ENCODE measurements at regions not wholly inside any gene's neighbourhood (a gene's known extent, or its start where the extent isn't known, plus 50 kb on each side); places are given as distances from the start of the nearest gene placed in this dataset.

GRCh38 chr13:34148359-34148758 lies 330.4 kb downstream of the RFC3 start:
- Mint-ChIP-seq H3K36me3 (no peaks in the 10 kb centered on the region), H3K4me1 (ENCODE audit: low read depth in 2 of 2) (no peaks in the 10 kb centered on the region), H3K27me3 (no peaks in the 10 kb centered on the region), H3K4me3 (no peak overlapping the region), H3K9me3 (peaks cover 9% of the 10 kb centered on the region), H3K27ac (no peak overlapping the region)
- no peak for ATAC-seq
- DNase-seq (ENCODE audit: low spot score) = no peak

- Mint-ChIP-seq H3K36me3 (no peaks in the 10 kb centered on the region), H3K4me1 (ENCODE audit: low read depth in 2 of 2) (peaks cover 0 to 5% of the 10 kb centered on the region in 2 donors), H3K27me3 (peaks cover 0 to 4% of the 10 kb centered on the region in 2 donors), H3K9me3 (peaks cover 8% of the 10 kb centered on the region), H3K27ac (no peak overlapping the region), H3K4me3 (no peak overlapping the region)
- DNase-seq (ENCODE audit: low spot score) = no peak
- ATAC-seq = no peak
These were observed 333.9 kb downstream of the RFC3 start for GRCh38 chr13:34151885-34152284.

GRCh38 chr13:34152409-34152808 lies 334.5 kb downstream of the RFC3 start:
- ATAC-seq (no peak), DNase-seq (ENCODE audit: low spot score) (no peak)
- no peak overlapping the region for H3K4me3 Mint-ChIP-seq
- H3K27me3 Mint-ChIP-seq = peaks cover 0 to 9% of the 10 kb centered on the region in 2 donors
- H3K9me3 Mint-ChIP-seq = peaks cover 8% of the 10 kb centered on the region
- H3K27ac Mint-ChIP-seq = no peak overlapping the region
- no peaks in the 10 kb centered on the region for H3K36me3 Mint-ChIP-seq
- peaks cover 0 to 10% of the 10 kb centered on the region in 2 donors for H3K4me1 Mint-ChIP-seq (ENCODE audit: low read depth in 2 of 2)

GRCh38 chr13:34152996-34153395 lies 335.0 kb downstream of the RFC3 start:
- H3K9me3 Mint-ChIP-seq = peaks cover 8% of the 10 kb centered on the region
- H3K36me3 Mint-ChIP-seq = no peaks in the 10 kb centered on the region
- no peak overlapping the region for H3K4me3 Mint-ChIP-seq
- H3K4me1 Mint-ChIP-seq (ENCODE audit: low read depth in 2 of 2) = peaks cover 0 to 11% of the 10 kb centered on the region in 2 donors
- ATAC-seq (no peak), DNase-seq (ENCODE audit: low spot score) (no peak)
- no peak overlapping the region for H3K27ac Mint-ChIP-seq
- H3K27me3 Mint-ChIP-seq = peaks cover 0 to 10% of the 10 kb centered on the region in 2 donors

- H3K36me3 Mint-ChIP-seq = no peaks in the 10 kb centered on the region
- H3K9me3 Mint-ChIP-seq = peaks cover 8% of the 10 kb centered on the region
- peaks cover 0 to 11% of the 10 kb centered on the region in 2 donors for H3K4me1 Mint-ChIP-seq (ENCODE audit: low read depth in 2 of 2)
- ATAC-seq (no peak), DNase-seq (ENCODE audit: low spot score) (no peak)
- peaks cover 0 to 10% of the 10 kb centered on the region in 2 donors for H3K27me3 Mint-ChIP-seq
- H3K4me3 Mint-ChIP-seq = no peak overlapping the region
- H3K27ac Mint-ChIP-seq = no peak overlapping the region
These were observed 335.7 kb downstream of the RFC3 start for GRCh38 chr13:34153428-34154180.

- H3K9me3 Mint-ChIP-seq = peaks cover 16% of the 10 kb centered on the region
- peak overlapping the region; percentile 72 for H3K4me3 Mint-ChIP-seq
- peaks cover 0 to 10% of the 10 kb centered on the region in 2 donors for H3K27me3 Mint-ChIP-seq
- peaks cover 0 to 11% of the 10 kb centered on the region in 2 donors for H3K4me1 Mint-ChIP-seq (ENCODE audit: low read depth in 2 of 2)
- DNase-seq (ENCODE audit: low spot score) (no peak), ATAC-seq (no peak)
- no peaks in the 10 kb centered on the region for H3K36me3 Mint-ChIP-seq
- peak overlapping the region in 1 of 2 donors; percentile 65 for H3K27ac Mint-ChIP-seq
These were observed 338.1 kb downstream of the RFC3 start for GRCh38 chr13:34155931-34156607.

- ATAC-seq (peak; percentile 73 to 93), DNase-seq (ENCODE audit: low spot score) (no peak)
- no peaks in the 10 kb centered on the region for H3K36me3 Mint-ChIP-seq
- H3K27me3 Mint-ChIP-seq = peaks cover 0 to 10% of the 10 kb centered on the region in 2 donors
- peaks cover 12% of the 10 kb centered on the region for H3K9me3 Mint-ChIP-seq
- H3K4me1 Mint-ChIP-seq (ENCODE audit: low read depth in 2 of 2) = peaks cover 0 to 11% of the 10 kb centered on the region in 2 donors
- H3K27ac Mint-ChIP-seq = peak overlapping the region in 1 of 2 donors; percentile 65
- H3K4me3 Mint-ChIP-seq = peak overlapping the region; percentile 72
These were observed 339.0 kb downstream of the RFC3 start for GRCh38 chr13:34156841-34157365.

GRCh38 chr13:34159946-34160345 lies 342.0 kb downstream of the RFC3 start:
- peaks cover 10% of the 10 kb centered on the region for H3K9me3 Mint-ChIP-seq
- no peaks in the 10 kb centered on the region for H3K36me3 Mint-ChIP-seq
- DNase-seq (ENCODE audit: low spot score) = no peak
- no peak overlapping the region for H3K4me3 Mint-ChIP-seq
- peaks cover 0 to 11% of the 10 kb centered on the region in 2 donors for H3K4me1 Mint-ChIP-seq (ENCODE audit: low read depth in 2 of 2)
- no peak overlapping the region for H3K27ac Mint-ChIP-seq
- H3K27me3 Mint-ChIP-seq = peaks cover 0 to 10% of the 10 kb centered on the region in 2 donors
- ATAC-seq = no peak

- H3K4me1 Mint-ChIP-seq (ENCODE audit: low read depth in 2 of 2) = peaks cover 0 to 4% of the 10 kb centered on the region in 2 donors
- H3K36me3 Mint-ChIP-seq = no peaks in the 10 kb centered on the region
- no peak for ATAC-seq
- H3K27me3 Mint-ChIP-seq = peaks cover 0 to 4% of the 10 kb centered on the region in 2 donors
- H3K4me3 Mint-ChIP-seq = no peak overlapping the region
- DNase-seq (ENCODE audit: low spot score) = no peak
- no peak overlapping the region for H3K27ac Mint-ChIP-seq
- peaks cover 12% of the 10 kb centered on the region for H3K9me3 Mint-ChIP-seq
These were observed 344.1 kb downstream of the RFC3 start for GRCh38 chr13:34161931-34162543.

- Mint-ChIP-seq H3K9me3 (peaks cover 12% of the 10 kb centered on the region), H3K27me3 (no peaks in the 10 kb centered on the region), H3K4me3 (no peak overlapping the region), H3K36me3 (no peaks in the 10 kb centered on the region), H3K27ac (no peak overlapping the region), H3K4me1 (ENCODE audit: low read depth in 2 of 2) (no peaks in the 10 kb centered on the region)
- ATAC-seq = no peak
- DNase-seq (ENCODE audit: low spot score) = no peak
These were observed 344.6 kb downstream of the RFC3 start for GRCh38 chr13:34162544-34162933.

GRCh38 chr13:34164582-34164981 lies 346.6 kb downstream of the RFC3 start:
- Mint-ChIP-seq H3K36me3 (no peaks in the 10 kb centered on the region), H3K4me1 (ENCODE audit: low read depth in 2 of 2) (no peaks in the 10 kb centered on the region), H3K9me3 (peaks cover 7% of the 10 kb centered on the region), H3K27me3 (no peaks in the 10 kb centered on the region), H3K27ac (no peak overlapping the region), H3K4me3 (no peak overlapping the region)
- no peak for DNase-seq (ENCODE audit: low spot score)
- no peak for ATAC-seq

GRCh38 chr13:34165158-34165557 lies 347.2 kb downstream of the RFC3 start:
- Mint-ChIP-seq H3K9me3 (peaks cover 4% of the 10 kb centered on the region), H3K36me3 (no peaks in the 10 kb centered on the region), H3K27ac (no peak overlapping the region), H3K4me1 (ENCODE audit: low read depth in 2 of 2) (no peaks in the 10 kb centered on the region), H3K27me3 (no peaks in the 10 kb centered on the region), H3K4me3 (no peak overlapping the region)
- DNase-seq (ENCODE audit: low spot score) (no peak), ATAC-seq (no peak)

- H3K36me3 Mint-ChIP-seq = no peaks in the 10 kb centered on the region
- ATAC-seq (no peak), DNase-seq (ENCODE audit: low spot score) (no peak)
- peaks cover 4% of the 10 kb centered on the region for H3K9me3 Mint-ChIP-seq
- no peaks in the 10 kb centered on the region for H3K27me3 Mint-ChIP-seq
- H3K4me3 Mint-ChIP-seq = no peak overlapping the region
- no peaks in the 10 kb centered on the region for H3K4me1 Mint-ChIP-seq (ENCODE audit: low read depth in 2 of 2)
- H3K27ac Mint-ChIP-seq = no peak overlapping the region
These were observed 348.5 kb downstream of the RFC3 start for GRCh38 chr13:34166406-34166805.

GRCh38 chr13:34167347-34167746 lies 349.4 kb downstream of the RFC3 start:
- Mint-ChIP-seq H3K27me3 (no peaks in the 10 kb centered on the region), H3K4me3 (no peak overlapping the region), H3K9me3 (peaks cover 10% of the 10 kb centered on the region), H3K4me1 (ENCODE audit: low read depth in 2 of 2) (no peaks in the 10 kb centered on the region), H3K36me3 (no peaks in the 10 kb centered on the region), H3K27ac (no peak overlapping the region)
- ATAC-seq (no peak), DNase-seq (ENCODE audit: low spot score) (no peak)
